ENCODE measurements at regions not wholly inside any gene's neighbourhood (a gene's known extent, or its start where the extent isn't known, plus 50 kb on each side); places are given as distances from the start of the nearest gene placed in this dataset.

DNA sequence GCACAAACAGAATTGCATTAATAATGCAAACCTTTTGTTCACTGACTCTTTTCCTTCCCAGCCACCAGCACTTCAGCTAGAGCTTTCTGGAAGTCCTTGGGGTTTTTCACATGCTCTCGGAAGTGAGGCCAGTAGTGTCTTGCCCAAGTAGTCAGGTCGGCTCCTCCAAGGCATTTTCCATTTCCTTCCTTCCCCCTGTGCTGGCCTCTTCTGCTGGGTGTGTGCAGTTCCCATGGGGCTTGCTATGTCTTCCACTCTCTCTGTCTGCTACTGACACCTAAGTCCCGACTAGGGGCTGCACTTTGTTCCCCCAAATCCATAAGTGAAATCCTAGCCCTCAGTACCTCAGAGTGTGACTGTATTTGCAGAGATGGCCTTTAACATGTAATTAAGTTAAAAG lies 175.6 kb upstream of the BMPER start:
- no peak for DNase-seq

DNA sequence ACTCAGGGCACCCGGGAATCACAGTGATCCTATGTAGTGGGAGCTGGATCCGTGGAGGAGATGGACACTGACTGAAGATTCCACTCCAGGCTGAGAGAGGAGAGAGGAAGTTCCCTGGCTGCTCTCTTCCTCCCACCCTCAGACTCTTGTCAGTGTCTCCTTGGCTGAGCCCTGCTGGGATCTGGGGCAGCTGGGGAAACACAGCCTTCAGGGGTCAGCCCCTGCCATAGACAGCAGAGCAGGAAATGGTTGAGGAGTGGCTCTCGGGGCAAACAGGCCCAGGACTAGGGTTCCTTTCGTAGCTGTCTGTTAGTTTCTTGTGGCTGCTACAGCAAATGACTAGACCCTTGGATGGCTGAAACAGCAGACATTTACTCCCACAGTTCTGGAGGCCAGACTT lies 174.4 kb upstream of the BMPER start:
- DNase-seq = no peak

DNA sequence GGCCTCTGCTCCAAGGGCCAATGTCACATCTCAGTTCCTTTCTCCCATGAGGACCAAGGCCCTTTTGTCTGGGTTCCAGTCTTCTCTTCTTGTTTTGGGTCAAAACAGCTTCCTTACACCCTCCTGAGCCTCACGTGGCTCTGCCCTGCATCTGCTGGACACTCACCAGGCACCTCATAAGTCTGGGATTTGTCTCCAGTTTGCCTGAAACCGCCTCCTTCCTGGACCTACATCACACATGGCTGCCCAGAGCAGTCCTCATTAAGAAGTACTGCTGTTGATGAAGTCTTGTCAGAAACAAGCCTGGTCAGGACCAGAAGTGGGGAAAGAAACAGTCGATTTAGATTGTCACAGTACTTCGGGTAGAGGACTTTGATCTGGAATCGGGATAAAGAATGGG lies 173.4 kb upstream of the BMPER start:
- DNase-seq = no peak

DNA sequence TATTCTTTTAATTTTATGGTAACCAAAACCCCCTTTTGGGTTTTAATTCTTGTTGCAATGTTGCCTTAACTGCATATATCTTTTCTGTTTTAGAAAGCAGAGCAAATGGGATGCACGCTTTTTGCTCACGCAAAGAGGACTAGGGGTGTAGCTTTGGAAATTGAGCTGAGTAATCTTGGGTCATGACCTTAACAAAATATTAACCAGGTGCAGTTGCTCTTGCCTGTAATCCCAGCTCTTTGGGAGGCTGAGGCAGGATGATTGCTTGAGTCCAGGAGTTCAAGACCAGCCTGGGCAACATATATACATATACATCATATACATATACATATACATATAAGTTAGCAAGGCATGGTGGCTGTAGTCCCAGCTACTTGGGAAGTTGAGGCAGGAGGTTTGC lies 172.9 kb upstream of the BMPER start:
- no peak for DNase-seq

DNA sequence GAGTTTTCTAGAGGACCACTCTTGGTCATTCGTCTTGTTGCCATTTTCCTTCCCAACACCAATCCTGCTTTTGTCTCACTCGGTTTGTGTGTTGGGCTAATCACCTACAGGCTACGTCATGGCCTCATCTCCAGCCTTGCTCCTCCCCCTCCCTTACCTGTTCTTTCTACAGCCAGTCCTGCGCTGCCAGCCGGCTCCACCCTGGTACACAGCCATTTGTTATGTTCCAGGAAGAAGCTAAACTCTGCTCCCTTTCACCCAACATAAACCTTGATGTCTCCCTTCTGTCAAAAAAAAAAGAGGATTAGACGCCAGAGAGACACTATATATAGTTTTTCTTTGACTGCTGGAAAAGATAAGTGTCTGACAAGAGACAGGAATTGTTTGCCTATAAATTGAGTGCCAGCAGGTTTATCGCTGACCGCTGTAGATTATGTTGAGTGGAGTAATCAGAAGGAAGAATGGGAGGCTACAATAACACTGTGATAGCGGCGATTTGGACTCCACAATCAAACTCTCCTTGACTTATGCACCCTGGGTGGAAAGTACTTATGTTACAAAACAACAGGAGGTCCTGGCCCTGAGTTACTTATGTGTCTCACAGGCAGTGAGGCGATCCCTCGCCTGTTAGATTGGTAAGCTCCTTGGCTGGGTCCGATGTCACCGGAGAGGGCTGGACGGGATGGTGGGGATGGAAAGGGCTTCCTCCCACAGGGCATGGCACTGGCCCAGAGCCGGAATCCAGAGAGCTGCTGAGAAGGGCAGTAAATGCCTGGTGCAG lies 171.3 kb upstream of the BMPER start:
- no peak for DNase-seq

DNA sequence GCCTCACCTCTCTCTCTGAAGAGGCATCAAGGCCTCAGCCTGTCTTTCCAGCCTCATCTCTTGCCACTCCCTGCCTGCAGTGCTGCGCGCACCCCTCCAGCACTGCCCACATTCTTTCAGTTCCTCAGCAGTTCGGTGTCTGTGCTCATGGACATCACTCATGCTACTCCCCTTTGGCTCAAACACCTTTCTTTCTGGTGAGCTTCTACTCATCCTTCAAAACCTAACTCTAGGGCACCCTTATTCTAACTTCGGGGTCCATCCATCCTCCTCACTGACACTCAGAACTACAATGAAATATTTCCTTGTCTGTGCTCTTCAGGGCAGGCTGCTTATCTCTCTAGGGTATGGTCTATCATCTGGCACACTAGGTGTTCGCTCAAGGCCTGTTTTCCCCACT lies 169.9 kb upstream of the BMPER start:
- no peak for DNase-seq

DNA sequence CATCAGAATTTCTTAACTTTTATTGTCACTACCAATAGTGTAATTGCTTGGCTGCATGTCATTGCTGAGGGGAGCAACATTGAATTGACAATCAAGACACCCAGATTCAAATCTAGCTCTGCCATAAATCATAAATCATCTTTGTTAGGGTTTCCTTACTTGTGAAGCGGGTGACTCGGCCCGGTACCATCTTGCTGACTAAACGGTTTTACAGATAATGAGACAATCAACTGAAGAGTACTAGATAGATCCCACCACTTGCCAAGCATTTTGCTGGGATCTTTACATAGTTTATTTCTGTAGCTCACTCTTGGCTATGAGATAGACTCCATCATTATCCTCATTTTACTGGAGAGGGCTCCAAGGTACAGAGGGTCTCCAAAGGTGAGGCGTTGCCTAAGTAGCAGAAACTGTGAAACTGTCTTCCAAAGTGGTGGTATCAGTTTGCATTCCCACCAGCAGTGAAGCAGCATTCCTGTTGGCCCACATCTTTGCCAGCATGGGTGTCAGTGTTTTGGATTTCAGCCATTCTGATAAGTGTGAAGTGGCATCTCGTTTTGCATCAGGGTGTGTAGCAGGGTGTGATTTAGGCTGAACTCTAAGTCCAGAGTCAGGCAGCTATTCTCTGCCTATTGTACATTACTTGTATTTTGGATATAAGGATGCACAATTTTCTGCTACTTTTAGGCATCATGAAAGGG lies 168.7 kb upstream of the BMPER start:
- DNase-seq = no peak

DNA sequence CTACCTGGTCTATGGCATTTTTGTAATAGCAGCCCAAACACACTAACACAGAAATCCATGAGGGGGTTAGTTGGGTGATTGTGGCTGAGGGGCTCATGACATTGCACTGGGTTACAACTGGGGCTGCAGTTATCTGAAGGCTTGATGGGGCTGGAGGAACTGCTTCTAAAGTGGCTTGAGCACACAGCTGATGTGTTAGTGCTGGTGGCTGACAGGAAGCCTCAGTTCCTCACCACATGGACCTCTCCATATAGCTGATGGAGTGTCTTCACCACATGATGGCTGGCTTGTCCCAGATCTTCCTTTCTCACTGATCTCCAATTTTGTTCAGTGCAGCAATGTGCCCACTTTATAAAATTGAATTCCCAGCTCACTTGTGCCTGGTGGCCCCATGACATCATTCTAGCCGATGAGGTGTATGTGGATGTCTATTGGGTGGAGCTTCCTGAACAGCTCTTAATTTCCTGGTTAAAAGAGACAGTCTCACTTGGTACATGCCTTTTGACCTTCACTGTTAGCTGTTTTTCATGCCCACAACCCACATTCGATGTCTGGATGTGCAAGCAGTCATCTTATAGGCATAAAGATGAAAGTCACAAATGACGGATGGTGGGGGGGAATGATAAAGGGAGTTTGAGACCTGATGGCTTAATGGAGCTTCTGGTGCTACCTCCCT lies 166.9 kb upstream of the BMPER start:
- DNase-seq = no peak

DNA sequence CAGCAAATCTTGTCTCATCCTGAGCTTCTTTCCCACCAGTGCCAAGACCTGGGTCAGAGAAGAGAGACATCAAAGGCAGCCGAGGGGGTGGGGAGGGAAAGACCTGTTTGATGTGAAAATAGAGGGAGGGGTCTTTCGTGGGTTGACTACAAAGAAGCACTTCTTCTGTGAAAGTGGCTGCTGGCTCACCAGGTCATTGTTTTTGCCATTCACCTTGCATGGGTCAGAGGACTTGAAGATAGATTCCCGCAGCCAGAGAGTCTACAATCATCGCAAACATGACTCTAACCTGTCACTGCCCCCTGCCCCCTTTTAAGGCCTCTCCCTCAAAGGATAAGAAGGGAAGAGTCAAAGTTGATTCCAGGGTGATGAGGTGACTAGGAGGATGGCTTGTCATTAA lies 166.1 kb upstream of the BMPER start:
- DNase-seq = no peak

DNA sequence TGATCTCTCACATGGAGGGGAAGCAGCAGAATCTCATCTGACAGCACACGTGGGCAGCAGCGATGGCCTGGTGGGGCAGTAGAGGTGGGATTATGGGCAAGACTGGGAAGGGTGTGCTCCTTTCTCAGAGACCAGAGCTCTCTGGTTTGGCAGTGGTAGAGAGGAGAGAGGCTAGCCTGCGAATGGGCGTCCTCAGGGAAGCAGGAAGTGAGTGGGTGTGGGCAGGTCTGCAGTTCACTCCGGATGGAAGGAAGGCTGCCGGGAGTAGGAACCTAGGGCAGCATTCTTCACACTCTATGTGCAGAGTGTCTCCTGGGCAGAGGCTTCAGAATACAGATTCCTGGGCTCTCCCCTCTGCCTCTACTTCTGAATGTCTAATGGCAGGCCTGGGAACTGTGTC lies 162.8 kb upstream of the BMPER start:
- DNase-seq = no peak

DNA sequence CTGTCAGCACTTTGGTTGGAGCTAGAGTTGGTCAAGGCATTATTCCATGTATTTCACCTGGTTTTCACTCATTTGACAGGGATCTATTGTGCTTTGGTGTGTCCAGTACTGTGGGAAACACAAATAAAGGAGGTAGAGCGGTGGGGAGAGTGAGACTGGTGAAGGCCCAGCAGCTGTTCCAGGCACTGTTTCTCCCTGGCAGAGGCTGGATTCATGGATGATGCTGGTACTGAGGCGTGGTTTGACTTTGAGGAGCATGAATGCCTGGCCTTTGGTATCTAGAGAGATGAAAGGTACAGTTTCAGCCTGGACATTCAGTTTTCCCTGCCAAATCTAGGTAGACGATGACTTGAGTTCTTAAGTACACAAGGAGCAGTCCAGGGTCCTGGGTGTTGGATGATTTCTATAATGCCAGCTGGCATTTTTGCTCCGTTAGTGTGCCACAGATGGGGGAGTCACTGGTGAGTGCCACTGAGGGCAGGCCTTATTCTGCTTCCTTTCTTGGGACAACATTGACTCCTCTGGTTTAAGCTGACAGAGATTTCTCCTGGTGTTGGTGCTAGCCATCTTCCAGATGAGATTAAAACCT lies 162.2 kb upstream of the BMPER start:
- DNase-seq = no peak

DNA sequence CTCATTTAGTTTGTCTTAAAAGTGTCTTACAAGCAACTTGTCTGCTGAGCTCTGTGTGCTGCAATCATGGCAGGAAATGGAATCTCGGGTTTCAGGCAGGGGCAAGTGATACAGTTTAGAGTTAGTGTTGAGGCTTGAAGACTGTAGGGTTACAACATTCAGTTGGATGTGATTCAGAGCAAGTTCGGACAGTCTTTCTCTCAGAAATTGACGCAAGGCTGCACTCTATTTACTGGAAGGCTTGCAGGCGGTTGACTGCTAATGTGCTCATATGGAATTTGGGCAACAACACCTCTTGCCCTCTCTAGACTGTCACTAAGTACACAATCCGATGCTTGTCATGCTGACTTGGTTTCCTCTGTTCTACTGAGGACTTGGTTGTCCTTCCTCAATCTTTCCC lies 161.7 kb upstream of the BMPER start:
- DNase-seq = no peak

DNA sequence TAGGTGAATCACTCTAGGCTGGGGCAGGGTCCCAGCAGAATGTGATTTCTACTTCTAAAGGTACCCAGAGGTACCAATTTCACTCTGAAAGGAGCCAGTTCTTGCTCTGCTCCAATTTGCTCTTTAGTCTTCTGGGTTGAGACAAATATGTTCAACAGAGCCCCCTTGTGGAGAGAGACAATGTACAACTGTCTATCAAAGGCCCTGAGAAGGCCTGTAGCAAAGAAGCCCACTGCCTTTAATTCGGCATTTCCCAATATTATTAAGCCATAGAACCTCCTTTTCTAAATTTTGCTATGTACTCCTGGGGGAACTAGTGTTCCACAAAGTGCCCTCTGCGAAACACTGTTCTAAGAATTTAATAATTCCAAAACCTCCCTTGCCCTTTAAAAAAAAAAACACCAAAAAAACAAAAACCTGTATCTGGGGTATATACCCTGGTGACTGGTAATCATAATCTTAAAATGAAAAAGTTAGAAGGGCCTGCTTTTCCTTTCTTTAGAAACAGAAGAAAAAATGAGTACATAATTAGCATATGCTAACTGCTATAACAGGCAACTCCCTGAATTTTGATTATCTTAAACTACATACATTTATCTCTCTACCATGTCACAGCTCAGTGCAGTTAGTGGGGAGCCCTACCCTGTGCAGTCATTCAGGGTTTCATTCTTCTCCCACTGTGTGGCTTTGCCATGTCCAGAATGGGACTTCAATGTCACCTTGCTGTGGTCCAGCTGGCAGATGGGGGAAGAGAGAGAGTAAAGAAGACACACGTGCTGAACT lies 160.9 kb upstream of the BMPER start:
- DNase-seq = peak; percentile 23

DNA sequence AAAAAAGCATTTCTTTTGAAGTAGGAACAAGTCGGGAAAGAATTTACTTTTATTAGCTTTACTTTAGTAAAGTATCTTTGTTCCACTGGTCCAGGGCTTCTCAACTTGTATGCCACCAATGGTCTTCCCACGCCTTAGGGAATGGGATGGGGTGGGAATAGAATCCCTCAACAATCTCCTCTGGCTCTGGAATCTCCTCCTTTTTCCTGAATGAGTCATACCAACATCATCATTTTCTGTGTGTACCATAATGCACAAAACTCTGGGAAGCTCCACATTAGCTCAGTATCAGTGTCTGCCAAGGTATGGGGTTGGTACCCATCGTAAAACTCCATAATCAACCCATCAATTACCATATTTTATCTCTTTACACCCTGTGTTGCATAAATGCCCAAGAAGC lies 159.4 kb upstream of the BMPER start:
- DNase-seq = no peak

DNA sequence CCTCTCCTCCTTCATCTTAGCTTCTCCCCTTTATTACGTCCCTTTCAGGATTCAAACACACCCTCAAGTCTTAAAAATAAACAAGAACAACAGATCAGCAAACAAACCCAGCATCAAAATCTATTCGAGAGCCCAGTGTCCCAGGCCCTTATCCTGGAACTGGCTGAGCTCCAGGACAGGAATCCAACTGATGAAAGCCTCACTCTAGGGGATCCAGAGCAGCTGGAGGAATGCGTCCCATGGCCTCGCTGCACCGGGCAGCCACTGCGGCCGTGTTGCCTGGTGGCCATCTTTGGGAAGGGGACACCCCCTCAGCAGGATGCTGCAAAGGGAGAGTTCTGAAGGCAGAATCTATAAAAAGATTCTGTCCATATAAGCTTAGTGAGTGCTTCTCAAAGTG lies 156.5 kb upstream of the BMPER start:
- no peak for DNase-seq

DNA sequence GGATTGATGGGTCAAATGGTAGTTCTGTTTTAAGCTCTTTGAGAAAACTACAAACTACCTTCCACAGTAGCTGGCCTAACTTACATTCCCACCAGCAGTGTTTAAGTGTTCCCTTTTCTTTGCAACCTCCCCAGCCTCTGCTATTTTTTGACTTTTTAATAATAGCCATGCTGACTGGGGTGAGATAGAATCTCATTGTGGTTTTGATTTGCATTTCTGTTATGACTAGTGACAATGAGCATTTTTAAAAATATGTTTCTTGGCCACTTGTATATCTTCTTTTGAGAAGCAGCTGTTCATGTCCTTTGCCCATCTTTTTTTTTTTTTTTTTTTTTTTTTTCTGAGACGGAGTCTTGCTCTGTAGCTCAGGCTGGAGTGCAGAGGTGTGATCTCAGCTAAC lies 155.2 kb upstream of the BMPER start:
- DNase-seq = no peak

DNA sequence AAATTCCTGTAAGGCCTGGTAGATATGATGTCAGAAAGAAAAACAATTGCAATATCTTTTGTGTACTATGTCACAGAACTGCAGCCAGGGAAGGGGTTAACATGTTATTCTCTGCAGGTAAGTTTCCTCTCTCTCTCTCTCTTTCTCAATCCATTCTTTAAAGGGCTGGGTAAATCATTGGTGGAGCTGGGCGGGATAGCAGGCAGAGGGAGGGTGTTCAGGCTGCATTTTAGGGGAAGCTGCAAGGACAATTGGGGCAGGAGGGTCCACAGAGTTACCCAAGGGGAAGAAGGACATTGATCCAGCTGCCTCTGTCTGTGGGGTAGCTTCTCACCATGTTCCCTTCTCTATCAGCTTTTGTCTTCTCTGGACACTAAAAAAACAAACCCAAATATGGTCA lies 153.9 kb upstream of the BMPER start:
- DNase-seq = no peak

DNA sequence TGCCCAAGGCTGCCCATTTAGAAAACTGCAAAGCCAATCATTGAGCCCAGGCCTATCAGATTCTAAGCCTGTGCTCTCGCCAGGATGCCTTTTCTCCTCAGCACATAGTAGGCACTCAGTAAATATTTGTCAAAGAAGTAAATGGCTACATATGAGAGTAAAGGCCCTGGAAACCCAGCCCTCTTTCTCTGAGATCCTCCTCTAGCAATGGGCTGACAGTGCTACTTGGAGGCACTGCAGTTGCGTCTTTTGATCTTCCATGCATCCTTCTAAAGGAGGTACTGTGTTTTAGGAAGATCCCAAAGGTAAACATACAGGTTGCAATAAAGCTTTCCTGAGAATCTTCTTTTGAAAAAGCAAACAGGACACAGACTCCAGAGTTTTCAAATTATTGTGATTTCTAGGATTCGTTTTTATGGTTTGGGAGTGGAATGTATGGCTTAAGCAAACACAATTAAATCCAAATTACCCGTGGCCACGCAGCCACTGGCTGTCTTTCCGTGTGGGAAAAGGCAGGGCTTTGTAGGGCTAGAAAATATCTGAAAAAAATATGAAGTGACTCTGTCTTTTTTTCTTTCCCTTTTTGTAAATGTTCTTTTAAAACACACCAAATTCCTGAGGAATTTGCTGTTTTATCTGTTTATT lies 151.3 kb upstream of the BMPER start:
- DNase-seq = no peak

DNA sequence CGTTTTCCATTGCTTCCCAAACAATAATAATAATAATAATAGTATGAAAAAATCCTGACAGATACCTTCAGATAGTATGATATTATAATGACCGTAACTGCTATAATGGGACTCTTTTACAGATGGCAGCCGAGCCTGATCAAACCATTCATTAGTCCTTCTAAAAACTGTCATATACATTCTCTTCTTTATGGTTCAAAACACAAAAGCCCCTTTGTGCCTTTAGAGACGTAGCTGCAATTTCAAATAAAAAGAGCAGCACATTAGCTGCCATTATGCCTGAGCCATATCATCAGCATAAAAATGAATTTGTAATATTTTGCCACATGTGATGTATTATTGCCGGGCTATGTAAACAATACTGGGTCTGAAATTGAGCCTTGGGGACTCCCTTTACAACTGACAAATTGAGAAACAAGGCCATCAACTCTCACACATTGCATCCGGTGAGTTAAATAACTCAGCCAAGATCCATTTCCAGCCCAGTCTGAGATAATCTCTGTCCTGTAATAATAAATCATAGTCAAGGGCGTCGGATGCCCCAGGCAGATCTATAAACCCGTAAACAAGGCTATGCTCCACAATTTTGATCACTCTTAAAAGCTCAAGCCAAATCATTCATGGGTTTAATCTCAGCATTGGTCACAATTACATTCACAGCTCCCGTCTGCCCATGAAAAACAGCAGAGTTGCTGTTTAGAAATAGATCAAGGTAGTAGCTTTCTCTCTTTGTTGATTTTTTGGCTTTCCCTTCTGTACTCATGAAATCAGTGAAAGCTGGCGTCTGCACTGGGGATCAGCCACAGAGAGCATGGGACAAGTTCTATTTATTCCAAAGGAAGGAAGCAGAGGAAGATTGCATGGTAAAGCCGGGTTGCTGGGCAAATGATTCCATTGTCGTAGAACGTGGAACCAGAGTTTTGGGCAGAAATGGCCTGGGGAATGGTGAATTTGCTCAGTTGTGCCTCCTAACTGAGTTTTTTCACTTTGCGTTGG lies 150.1 kb upstream of the BMPER start:
- DNase-seq = no peak

DNA sequence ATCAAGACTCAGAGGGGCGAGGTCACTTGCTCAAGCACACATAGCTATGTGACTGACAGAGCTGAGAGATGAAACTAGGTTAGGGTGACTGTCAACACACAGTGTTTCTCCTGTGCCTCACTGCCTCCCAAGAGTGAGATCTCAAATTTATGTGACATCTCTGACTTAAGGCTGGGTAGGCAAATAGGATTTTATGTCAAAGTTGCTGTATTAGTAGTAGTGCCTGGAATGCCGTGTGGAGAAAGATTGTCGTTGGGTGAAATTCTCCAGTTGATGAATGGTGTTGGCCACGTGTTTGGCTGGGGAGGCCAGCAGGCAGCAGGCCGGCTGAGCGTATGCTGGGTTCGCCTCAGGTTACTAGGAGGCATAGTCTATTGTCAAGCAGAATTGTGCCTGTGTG lies 148.3 kb upstream of the BMPER start:
- DNase-seq = no peak

DNA sequence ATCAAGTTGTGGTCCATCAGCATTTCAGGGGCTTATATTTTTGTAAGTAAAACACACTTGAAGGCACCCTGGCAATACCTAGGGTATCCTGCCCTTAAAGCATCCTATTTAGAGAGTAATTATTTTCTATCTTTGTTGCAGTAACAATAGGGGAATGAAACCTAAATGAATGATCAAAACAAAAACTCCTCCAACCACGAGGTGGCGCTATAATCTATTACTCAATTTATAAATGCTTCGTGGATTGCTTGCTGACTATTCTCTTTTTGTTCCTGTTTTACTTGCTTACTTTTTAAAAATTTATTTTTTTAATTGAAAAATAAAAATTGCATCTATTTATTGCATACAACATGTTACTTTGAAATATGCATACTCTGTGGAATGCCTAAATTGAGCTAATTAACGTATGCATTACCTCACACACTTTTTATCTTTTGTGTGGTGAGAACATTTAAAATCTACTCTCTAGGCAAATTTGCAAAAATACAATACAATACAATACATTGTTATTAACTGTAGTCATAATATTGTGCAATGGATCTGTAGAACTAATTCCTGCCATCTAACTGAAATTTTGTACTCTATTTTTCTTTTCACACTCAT lies 147.7 kb upstream of the BMPER start:
- DNase-seq = peak; percentile 19

Measured in CD4-positive, alpha-beta T cell treated with Interleukin-10 for 1 hour (primary cell).